ENCODE measurements at regions not wholly inside any gene's neighbourhood (a gene's known extent, or its start where the extent isn't known, plus 50 kb on each side); places are given as distances from the start of the nearest gene placed in this dataset.

GRCh38 chr18:30485078-30485477, 557.5 kb downstream of the DSC3 start:
- Mint-ChIP-seq H3K27me3 (no peaks in the 10 kb centered on the region), H3K4me3 (no peak overlapping the region), H3K9me3 (peaks cover 0 to 26% (median 6%) of the 10 kb centered on the region in 7 donors), H3K4me1 (no peaks in the 10 kb centered on the region), H3K27ac (no peak overlapping the region), H3K36me3 (no peaks in the 10 kb centered on the region)
- Histone ChIP-seq H3K36me3 (ENCODE audit: control insufficient read depth, insufficient read depth, low read length) (no peaks in the 10 kb centered on the region), H3K4me1 (ENCODE audit: control insufficient read depth, insufficient read depth, low read length, poor library complexity, severe bottlenecking) (no peaks in the 10 kb centered on the region), H3K9me3 (ENCODE audit: control insufficient read depth in 2 of 2, low read length in 2 of 2) (no peaks in the 10 kb centered on the region), H3K4me3 (ENCODE audit: low read depth, low read length) (no peak overlapping the region), H3K27ac (ENCODE audit: insufficient read depth, low read length, poor library complexity, severe bottlenecking) (no peak overlapping the region), H3K27me3 (ENCODE audit: control insufficient read depth, insufficient read depth, low read length) (no peaks in the 10 kb centered on the region)
- ATAC-seq (ENCODE audit: low read depth in 2 of 2) (no peak), DNase-seq (no peak)

- no peak for ATAC-seq (ENCODE audit: low read depth in 2 of 2)
- Mint-ChIP-seq H3K9me3 (peaks cover 0 to 36% (median 9%) of the 10 kb centered on the region in 7 donors), H3K27me3 (no peaks in the 10 kb centered on the region), H3K27ac (no peak overlapping the region), H3K4me3 (no peak overlapping the region), H3K36me3 (no peaks in the 10 kb centered on the region), H3K4me1 (no peaks in the 10 kb centered on the region)
- Histone ChIP-seq H3K4me1 (ENCODE audit: control insufficient read depth, insufficient read depth, low read length, poor library complexity, severe bottlenecking) (no peaks in the 10 kb centered on the region), H3K27me3 (ENCODE audit: control insufficient read depth, insufficient read depth, low read length) (no peaks in the 10 kb centered on the region), H3K36me3 (ENCODE audit: control insufficient read depth, insufficient read depth, low read length) (no peaks in the 10 kb centered on the region), H3K9me3 (ENCODE audit: control insufficient read depth in 2 of 2, low read length in 2 of 2) (no peaks in the 10 kb centered on the region), H3K4me3 (ENCODE audit: low read depth, low read length) (no peak overlapping the region), H3K27ac (ENCODE audit: insufficient read depth, low read length, poor library complexity, severe bottlenecking) (no peak overlapping the region)
- no peak for DNase-seq
These were observed 560.7 kb downstream of the DSC3 start for GRCh38 chr18:30481871-30482270.

DNA sequence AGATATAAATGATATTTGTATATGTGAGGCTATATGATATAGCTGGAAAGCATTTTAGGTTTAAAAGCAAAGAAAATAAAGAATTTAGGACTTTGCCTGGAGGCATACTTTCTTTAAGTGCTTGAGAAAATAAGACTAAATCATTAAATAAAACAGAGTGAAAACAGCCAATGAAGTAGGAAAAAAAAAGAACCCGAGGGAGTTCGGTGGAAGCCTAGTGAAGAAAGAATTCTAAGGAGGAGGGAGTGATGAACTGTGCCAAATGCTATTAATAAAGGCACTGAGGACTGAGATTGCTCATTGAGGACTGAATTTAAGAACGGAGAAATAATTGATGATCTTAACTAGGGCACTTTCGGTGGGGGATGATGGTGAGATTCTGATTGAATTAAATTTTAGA, 573.5 kb downstream of the DSC3 start:
- no peaks in the 10 kb centered on the region for H3K27me3 Mint-ChIP-seq

GRCh38 chr18:30465096-30465495, 577.4 kb downstream of the DSC3 start:
- H3K4me3 ChIP-seq (ENCODE audit: low read depth, low read length) = no peak overlapping the region
- no peak for DNase-seq
- H3K9me3 Mint-ChIP-seq = peaks cover 2 to 33% (median 9%) of the 10 kb centered on the region in 7 donors
- no peak for ATAC-seq (ENCODE audit: low read depth in 2 of 2)
- H3K36me3 Mint-ChIP-seq = no peaks in the 10 kb centered on the region
- H3K27ac ChIP-seq (ENCODE audit: insufficient read depth, low read length, poor library complexity, severe bottlenecking) = no peak overlapping the region
- H3K36me3 ChIP-seq (ENCODE audit: control insufficient read depth, insufficient read depth, low read length) = no peaks in the 10 kb centered on the region
- H3K9me3 ChIP-seq (ENCODE audit: control insufficient read depth in 2 of 2, low read length in 2 of 2) = peaks cover 0 to 4% of the 10 kb centered on the region in 2 experiments
- no peak overlapping the region for H3K27ac Mint-ChIP-seq
- no peaks in the 10 kb centered on the region for H3K4me1 Mint-ChIP-seq
- H3K4me3 Mint-ChIP-seq = no peak overlapping the region
- no peaks in the 10 kb centered on the region for H3K4me1 ChIP-seq (ENCODE audit: control insufficient read depth, insufficient read depth, low read length, poor library complexity, severe bottlenecking)
- no peaks in the 10 kb centered on the region for H3K27me3 Mint-ChIP-seq
- H3K27me3 ChIP-seq (ENCODE audit: control insufficient read depth, insufficient read depth, low read length) = no peaks in the 10 kb centered on the region

More for the DNA sequence above, 573.5 kb downstream of the DSC3 start:
- no peak overlapping the region for H3K4me3 ChIP-seq (ENCODE audit: low read depth, low read length)
- no peak overlapping the region for H3K27ac Mint-ChIP-seq
- H3K9me3 ChIP-seq (ENCODE audit: control insufficient read depth in 2 of 2, low read length in 2 of 2) = peaks cover 0 to 4% of the 10 kb centered on the region in 2 experiments
- no peak overlapping the region for H3K27ac ChIP-seq (ENCODE audit: insufficient read depth, low read length, poor library complexity, severe bottlenecking)
- no peaks in the 10 kb centered on the region for H3K4me1 Mint-ChIP-seq
- ATAC-seq (ENCODE audit: low read depth in 2 of 2) (no peak), DNase-seq (no peak)
- no peaks in the 10 kb centered on the region for H3K36me3 ChIP-seq (ENCODE audit: control insufficient read depth, insufficient read depth, low read length)
- H3K36me3 Mint-ChIP-seq = no peaks in the 10 kb centered on the region
- H3K4me3 Mint-ChIP-seq = no peak overlapping the region
- no peaks in the 10 kb centered on the region for H3K27me3 ChIP-seq (ENCODE audit: control insufficient read depth, insufficient read depth, low read length)
- H3K9me3 Mint-ChIP-seq = peaks cover 4 to 36% (median 11%) of the 10 kb centered on the region in 7 donors
- no peaks in the 10 kb centered on the region for H3K4me1 ChIP-seq (ENCODE audit: control insufficient read depth, insufficient read depth, low read length, poor library complexity, severe bottlenecking)

- Histone ChIP-seq H3K4me3 (ENCODE audit: low read depth, low read length) (no peak overlapping the region), H3K27me3 (ENCODE audit: control insufficient read depth, insufficient read depth, low read length) (no peaks in the 10 kb centered on the region), H3K27ac (ENCODE audit: insufficient read depth, low read length, poor library complexity, severe bottlenecking) (no peak overlapping the region), H3K4me1 (ENCODE audit: control insufficient read depth, insufficient read depth, low read length, poor library complexity, severe bottlenecking) (no peaks in the 10 kb centered on the region), H3K9me3 (ENCODE audit: control insufficient read depth in 2 of 2, low read length in 2 of 2) (no peaks in the 10 kb centered on the region), H3K36me3 (ENCODE audit: control insufficient read depth, insufficient read depth, low read length) (no peaks in the 10 kb centered on the region)
- Mint-ChIP-seq H3K27me3 (no peaks in the 10 kb centered on the region), H3K9me3 (peaks cover 0 to 33% (median 5%) of the 10 kb centered on the region in 7 donors), H3K4me3 (no peak overlapping the region), H3K4me1 (no peaks in the 10 kb centered on the region), H3K36me3 (no peaks in the 10 kb centered on the region), H3K27ac (no peak overlapping the region)
- no peak for ATAC-seq (ENCODE audit: low read depth in 2 of 2)
- no peak for DNase-seq
These were observed 585.4 kb downstream of the DSC3 start for GRCh38 chr18:30457156-30457555.

GRCh38 chr18:30455741-30456140, 586.8 kb downstream of the DSC3 start:
- Histone ChIP-seq H3K9me3 (ENCODE audit: control insufficient read depth in 2 of 2, low read length in 2 of 2) (no peaks in the 10 kb centered on the region), H3K27ac (ENCODE audit: insufficient read depth, low read length, poor library complexity, severe bottlenecking) (no peak overlapping the region), H3K4me1 (ENCODE audit: control insufficient read depth, insufficient read depth, low read length, poor library complexity, severe bottlenecking) (no peaks in the 10 kb centered on the region), H3K27me3 (ENCODE audit: control insufficient read depth, insufficient read depth, low read length) (no peaks in the 10 kb centered on the region), H3K4me3 (ENCODE audit: low read depth, low read length) (no peak overlapping the region), H3K36me3 (ENCODE audit: control insufficient read depth, insufficient read depth, low read length) (no peaks in the 10 kb centered on the region)
- DNase-seq (no peak), ATAC-seq (ENCODE audit: low read depth in 2 of 2) (no peak)
- Mint-ChIP-seq H3K36me3 (no peaks in the 10 kb centered on the region), H3K4me1 (no peaks in the 10 kb centered on the region), H3K27me3 (no peaks in the 10 kb centered on the region), H3K27ac (no peak overlapping the region), H3K9me3 (peaks cover 0 to 31% (median 5%) of the 10 kb centered on the region in 7 donors), H3K4me3 (no peak overlapping the region)

GRCh38 chr18:30454920-30455319, 587.6 kb downstream of the DSC3 start:
- H3K4me1 ChIP-seq (ENCODE audit: control insufficient read depth, insufficient read depth, low read length, poor library complexity, severe bottlenecking) = no peaks in the 10 kb centered on the region
- no peaks in the 10 kb centered on the region for H3K4me1 Mint-ChIP-seq
- DNase-seq (no peak), ATAC-seq (ENCODE audit: low read depth in 2 of 2) (no peak)
- no peaks in the 10 kb centered on the region for H3K27me3 Mint-ChIP-seq
- H3K4me3 ChIP-seq (ENCODE audit: low read depth, low read length) = no peak overlapping the region
- H3K27me3 ChIP-seq (ENCODE audit: control insufficient read depth, insufficient read depth, low read length) = no peaks in the 10 kb centered on the region
- no peak overlapping the region for H3K27ac Mint-ChIP-seq
- H3K27ac ChIP-seq (ENCODE audit: insufficient read depth, low read length, poor library complexity, severe bottlenecking) = no peak overlapping the region
- H3K36me3 ChIP-seq (ENCODE audit: control insufficient read depth, insufficient read depth, low read length) = no peaks in the 10 kb centered on the region
- H3K4me3 Mint-ChIP-seq = no peak overlapping the region
- H3K9me3 ChIP-seq (ENCODE audit: control insufficient read depth in 2 of 2, low read length in 2 of 2) = no peaks in the 10 kb centered on the region
- H3K9me3 Mint-ChIP-seq = peaks cover 0 to 28% (median 5%) of the 10 kb centered on the region in 7 donors
- no peaks in the 10 kb centered on the region for H3K36me3 Mint-ChIP-seq

- no peaks in the 10 kb centered on the region for H3K4me1 Mint-ChIP-seq
- H3K27ac Mint-ChIP-seq = no peak overlapping the region
- H3K36me3 Mint-ChIP-seq = no peaks in the 10 kb centered on the region
- Histone ChIP-seq H3K9me3 (ENCODE audit: control insufficient read depth in 2 of 2, low read length in 2 of 2) (no peaks in the 10 kb centered on the region), H3K36me3 (ENCODE audit: control insufficient read depth, insufficient read depth, low read length) (no peaks in the 10 kb centered on the region), H3K4me1 (ENCODE audit: control insufficient read depth, insufficient read depth, low read length, poor library complexity, severe bottlenecking) (no peaks in the 10 kb centered on the region), H3K4me3 (ENCODE audit: low read depth, low read length) (no peak overlapping the region), H3K27ac (ENCODE audit: insufficient read depth, low read length, poor library complexity, severe bottlenecking) (no peak overlapping the region), H3K27me3 (ENCODE audit: control insufficient read depth, insufficient read depth, low read length) (no peaks in the 10 kb centered on the region)
- no peaks in the 10 kb centered on the region for H3K27me3 Mint-ChIP-seq
- peaks cover 0 to 20% (median 3%) of the 10 kb centered on the region in 7 donors for H3K9me3 Mint-ChIP-seq
- DNase-seq = no peak
- no peak overlapping the region for H3K4me3 Mint-ChIP-seq
- no peak for ATAC-seq (ENCODE audit: low read depth in 2 of 2)
These were observed 590.6 kb downstream of the DSC3 start for GRCh38 chr18:30451981-30452380.

Data from CD4-positive, CD25-positive, alpha-beta regulatory T cell (primary cell).